NCI-H526 treated with DMSO at 0.1 percent for 48 hours (cell line): ENCODE measurements at regions not wholly inside any gene's neighbourhood (a gene's known extent, or its start where the extent isn't known, plus 50 kb on each side); places are given as distances from the start of the nearest gene placed in this dataset.
"Not testable (repeated sequence)": the region's sequence is repeated elsewhere in the genome, so short reads cannot be mapped to it uniquely, and the experiment has no call there.

Source experiments
- DNase-seq: peaks from one replicate; lab custom pipeline; 2025; lab: John Stamatoyannopoulos, UW

- DNase-seq = no peak
These were observed 249.0 kb downstream of the TTC32 start for GRCh38 chr2:19652811-19653210.

GRCh38 chr2:19651466-19651865 lies 250.3 kb downstream of the TTC32 start:
- DNase-seq = no peak

- DNase-seq = no peak
These were observed 251.9 kb downstream of the TTC32 start for GRCh38 chr2:19649785-19650380.

- DNase-seq = no peak
These were observed 252.6 kb downstream of the TTC32 start for GRCh38 chr2:19649142-19649541.

- DNase-seq = no peak
These were observed 253.2 kb downstream of the TTC32 start for GRCh38 chr2:19648583-19648982.

- no peak for DNase-seq
These were observed 254.8 kb downstream of the TTC32 start for GRCh38 chr2:19646987-19647386.

- DNase-seq = no peak
These were observed 257.0 kb downstream of the TTC32 start for GRCh38 chr2:19644763-19645162.

GRCh38 chr2:19643117-19643518 lies 258.7 kb downstream of the TTC32 start:
- no peak for DNase-seq

GRCh38 chr2:19642501-19642900 lies 259.3 kb downstream of the TTC32 start:
- DNase-seq = no peak

GRCh38 chr2:19635951-19636510 lies 265.8 kb downstream of the TTC32 start:
- DNase-seq = no peak

- no peak for DNase-seq
These were observed 269.3 kb downstream of the TTC32 start for GRCh38 chr2:19632403-19632991.

GRCh38 chr2:19631871-19632270 lies 269.9 kb downstream of the TTC32 start:
- no peak for DNase-seq

GRCh38 chr2:19630921-19631320 lies 270.9 kb downstream of the TTC32 start:
- no peak for DNase-seq

GRCh38 chr2:19627359-19627758 lies 268.9 kb upstream of the OSR1 start:
- DNase-seq = no peak

GRCh38 chr2:19623488-19623887 lies 265.1 kb upstream of the OSR1 start:
- DNase-seq = no peak

- DNase-seq = no peak
These were observed 258.9 kb upstream of the OSR1 start for GRCh38 chr2:19617257-19617848.

GRCh38 chr2:19615402-19615801 lies 257.0 kb upstream of the OSR1 start:
- not testable (repeated sequence) for DNase-seq

- no peak for DNase-seq
These were observed 255.6 kb upstream of the OSR1 start for GRCh38 chr2:19614066-19614465.

- DNase-seq = no peak
These were observed 253.3 kb upstream of the OSR1 start for GRCh38 chr2:19611491-19612332.

GRCh38 chr2:19609266-19609665 lies 250.8 kb upstream of the OSR1 start:
- no peak for DNase-seq

- DNase-seq = no peak
These were observed 249.7 kb upstream of the OSR1 start for GRCh38 chr2:19607931-19608771.

GRCh38 chr2:19607400-19607799 lies 249.0 kb upstream of the OSR1 start:
- no peak for DNase-seq
